ENCODE measurements at regions not wholly inside any gene's neighbourhood (a gene's known extent, or its start where the extent isn't known, plus 50 kb on each side); places are given as distances from the start of the nearest gene placed in this dataset.

DNA sequence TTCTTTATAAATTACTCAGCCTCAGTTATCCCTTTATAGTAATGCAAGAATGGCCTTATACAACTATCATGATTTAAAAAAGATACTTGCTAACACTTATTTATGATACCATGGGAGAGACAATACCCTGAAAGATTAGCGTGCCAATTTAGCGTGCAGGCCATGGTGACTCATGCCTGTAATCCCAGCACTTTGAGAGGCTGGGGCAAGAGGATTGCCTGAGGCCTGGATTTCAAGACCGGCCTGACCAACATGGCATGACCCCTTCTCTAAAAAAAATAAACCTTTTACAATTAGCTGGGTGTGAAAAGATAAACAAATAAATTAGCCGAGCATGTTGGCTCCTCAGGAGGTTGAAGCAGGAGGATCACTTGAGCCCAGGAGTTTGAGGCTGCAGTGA, 493.4 kb upstream of the FSIP2 start:
- Histone ChIP-seq H3K9me3 (replicated peaks; ENCODE audit: control insufficient read depth, insufficient read depth, low read depth, low read length) (no peaks in the 10 kb centered on the region), H3K4me2 (ENCODE audit: insufficient read depth, low read length) (no peak overlapping the region), H4K20me1 (replicated peaks; ENCODE audit: control insufficient read depth, insufficient read depth, low read length) (no peaks in the 10 kb centered on the region), H2AFZ (ENCODE audit: low read depth, low read length) (no peak overlapping the region), H3K79me2 (ENCODE audit: control insufficient read depth, insufficient read depth, low read length) (no peaks in the 10 kb centered on the region), H3K9ac (ENCODE audit: insufficient read depth in 1 of 2, low read depth in 2 of 2, low read length in 2 of 2) (no peak overlapping the region), H3K4me1 (replicated peaks in 1 of 2; ENCODE audit: control insufficient read depth in 2 of 2, insufficient read depth in 2 of 2, low read length in 2 of 2) (no peaks in the 10 kb centered on the region), H3K9me1 (ENCODE audit: control insufficient read depth, insufficient read depth, low read length) (no peaks in the 10 kb centered on the region), H3K27me3 (ENCODE audit: control insufficient read depth in 2 of 2, insufficient read depth in 2 of 2, low read length in 2 of 2) (no peaks in the 10 kb centered on the region), H3K27ac (ENCODE audit: extremely low read depth, low read depth, low read length) (no peak overlapping the region), H3K4me3 (no peak overlapping the region), H3K36me3 (ENCODE audit: control insufficient read depth, insufficient read depth, low read length) (no peaks in the 10 kb centered on the region)
- ChIA-PET POLR2A (no interaction called here), CTCF (ENCODE audit: low intra/inter-chr PET ratio) (no interaction called here)
- DNase-seq (ENCODE audit: extremely low read depth in 1 of 4, low spot score in 3 of 4) (no peak), ATAC-seq (no peak), FAIRE-seq (no peak)
- in situ Hi-C loops (cut with MboI) (no loop called here), intact Hi-C loops (cut with micrococcal nuclease) (no loop called here)
- WGBS (ENCODE audit: insufficient coverage, low coverage, missing lambda C conversion rate): 0% methylated on average over 4 of the region's 4 CpGs
- BruUV-seq (replicated peaks): no TSS peak
- TF ChIP-seq ZMIZ1 (IDR thresholded peaks at IDR 0.05; ENCODE audit: low read depth in 2 of 2, low read length in 2 of 2) (no peak), CEBPG (CRISPR knock-in tag; IDR thresholded peaks at IDR 0.05) (no peak), CEBPG (tag; conservative IDR thresholded peaks at IDR 0.05 in 1 of 2, IDR thresholded peaks at IDR 0.05 in 1 of 2) (no peak), HNRNPLL (IDR thresholded peaks at IDR 0.05; ENCODE audit: low read depth, low read length, poor library complexity, severe bottlenecking) (no peak), ZNF408 (CRISPR knock-in tag; IDR thresholded peaks at IDR 0.05; ENCODE audit: low read depth) (no peak), JUNB (CRISPR knock-in tag; conservative IDR thresholded peaks at IDR 0.05) (no peak), PURB (CRISPR knock-in tag; IDR thresholded peaks at IDR 0.05; ENCODE audit: low read depth) (no peak), ESRRB (CRISPR knock-in tag; IDR thresholded peaks at IDR 0.05; ENCODE audit: borderline replicate concordance) (no peak), BACH1 (tag; IDR thresholded peaks at IDR 0.05) (no peak), MITF (IDR thresholded peaks at IDR 0.05) (no peak), FOXK2 (conservative IDR thresholded peaks at IDR 0.05 in 1 of 2, IDR thresholded peaks at IDR 0.05 in 1 of 2; ENCODE audit: low read depth in 2 of 2) (no peak), CREB3L1 (IDR thresholded peaks at IDR 0.05; ENCODE audit: borderline replicate concordance, low read depth) (no peak)
- TF ChIP-seq, protein P1, sequence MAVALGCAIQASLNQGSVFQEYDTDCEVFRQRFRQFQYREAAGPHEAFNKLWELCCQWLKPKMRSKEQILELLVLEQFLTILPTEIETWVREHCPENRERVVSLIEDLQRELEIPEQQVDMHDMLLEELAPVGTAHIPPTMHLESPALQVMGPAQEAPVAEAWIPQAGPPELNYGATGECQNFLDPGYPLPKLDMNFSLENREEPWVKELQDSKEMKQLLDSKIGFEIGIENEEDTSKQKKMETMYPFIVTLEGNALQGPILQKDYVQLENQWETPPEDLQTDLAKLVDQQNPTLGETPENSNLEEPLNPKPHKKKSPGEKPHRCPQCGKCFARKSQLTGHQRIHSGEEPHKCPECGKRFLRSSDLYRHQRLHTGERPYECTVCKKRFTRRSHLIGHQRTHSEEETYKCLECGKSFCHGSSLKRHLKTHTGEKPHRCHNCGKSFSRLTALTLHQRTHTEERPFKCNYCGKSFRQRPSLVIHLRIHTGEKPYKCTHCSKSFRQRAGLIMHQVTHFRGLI (CRISPR knock-in tag; IDR thresholded peaks at IDR 0.05): no peak
- TF ChIP-seq, protein P2, sequence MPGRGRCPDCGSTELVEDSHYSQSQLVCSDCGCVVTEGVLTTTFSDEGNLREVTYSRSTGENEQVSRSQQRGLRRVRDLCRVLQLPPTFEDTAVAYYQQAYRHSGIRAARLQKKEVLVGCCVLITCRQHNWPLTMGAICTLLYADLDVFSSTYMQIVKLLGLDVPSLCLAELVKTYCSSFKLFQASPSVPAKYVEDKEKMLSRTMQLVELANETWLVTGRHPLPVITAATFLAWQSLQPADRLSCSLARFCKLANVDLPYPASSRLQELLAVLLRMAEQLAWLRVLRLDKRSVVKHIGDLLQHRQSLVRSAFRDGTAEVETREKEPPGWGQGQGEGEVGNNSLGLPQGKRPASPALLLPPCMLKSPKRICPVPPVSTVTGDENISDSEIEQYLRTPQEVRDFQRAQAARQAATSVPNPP (IDR thresholded peaks at IDR 0.05; ENCODE audit: borderline replicate concordance, insufficient read depth, insufficient read length): no peak
